CD14-positive monocyte (primary cell): ENCODE measurements at regions not wholly inside any gene's neighbourhood (a gene's known extent, or its start where the extent isn't known, plus 50 kb on each side); places are given as distances from the start of the nearest gene placed in this dataset.

Experiments
- DNase-seq, 3 donors: peaks; one replicate each; pipeline ENCODE4 v3.0.0-alpha.2; 2011 to 2022
- H2AFZ ChIP-seq: 2 replicates; pipeline ENCODE4 v1.6.0; 2012; ENCODE audit warnings: mild to moderate bottlenecking, low read depth, low read length, inconsistent platforms; ENCODE audit not compliant: insufficient read depth, poor library complexity, severe bottlenecking
- H3K27ac ChIP-seq, 2 donors: 1 replicate in 1 of 2; 2 replicates in 1 of 2; pipeline ENCODE4 v1.5.1; 2012 to 2013; ENCODE audit warnings: low read length in 2 of 2, control low read depth in 1 of 2, inconsistent platforms in 1 of 2, low read depth in 1 of 2, mild to moderate bottlenecking in 1 of 2
- H3K27me3 ChIP-seq, 2 donors: one replicate each; pipeline versions ENCODE4 v1.6.0 to v1.6.1; 2011 to 2013; ENCODE audit warnings: low read length in 2 of 2; ENCODE audit not compliant: control insufficient read depth in 2 of 2, insufficient read depth in 2 of 2
- H3K36me3 ChIP-seq, 2 donors: replicated peaks in 1 of 2; 1 replicate in 1 of 2; 2 replicates in 1 of 2; pipeline versions ENCODE4 v1.5.1 to v1.6.1; 2012 to 2013; ENCODE audit warnings: low read length in 2 of 2, control low read depth in 1 of 2, inconsistent platforms in 1 of 2, mild to moderate bottlenecking in 1 of 2; ENCODE audit not compliant: insufficient read depth in 2 of 2, control insufficient read depth in 1 of 2
- H3K4me1 ChIP-seq, 2 donors: 1 replicate in 1 of 2; 2 replicates in 1 of 2; pipeline versions ENCODE4 v1.5.1 to v1.6.1; 2012 to 2013; ENCODE audit warnings: low read length in 2 of 2, control low read depth in 1 of 2, inconsistent platforms in 1 of 2, mild to moderate bottlenecking in 1 of 2, moderate library complexity in 1 of 2; ENCODE audit not compliant: insufficient read depth in 2 of 2, control insufficient read depth in 1 of 2
- H3K4me2 ChIP-seq: replicated peaks from 2 replicates; pipeline ENCODE3; 2012; ENCODE audit warnings: low read length, moderate library complexity, mild to moderate bottlenecking; ENCODE audit not compliant: poor library complexity, severe bottlenecking; ENCODE audit errors: extremely low read depth
- H3K4me3 ChIP-seq, 3 experiments: fragments of 200-600 bp in 1 of 3; sonication (generic) in 1 of 3; replicated peaks in 1 of 3; 1 replicate in 2 of 3; 2 replicates in 1 of 3; pipeline ENCODE4 v1.5.1; 2011 to 2013; ENCODE audit warnings: low read length in 3 of 3, mild to moderate bottlenecking in 3 of 3, control low read depth in 2 of 3, low read depth in 2 of 3, inconsistent platforms in 1 of 3, moderate library complexity in 1 of 3
- H3K79me2 ChIP-seq: 2 replicates; pipeline ENCODE4 v1.6.0; 2012; ENCODE audit warnings: mild to moderate bottlenecking, control low read depth, inconsistent platforms, low read length, moderate library complexity; ENCODE audit not compliant: insufficient read depth
- H3K9ac ChIP-seq: 2 replicates; pipeline ENCODE4 v1.6.0; 2017; ENCODE audit warnings: low read length, mild to moderate bottlenecking; ENCODE audit not compliant: insufficient read depth, poor library complexity, severe bottlenecking
- H3K9me3 ChIP-seq, 2 donors: replicated peaks in 1 of 2; 1 replicate in 1 of 2; 2 replicates in 1 of 2; pipeline versions ENCODE4 v1.5.1 to v1.6.1; 2012 to 2013; ENCODE audit warnings: low read length in 2 of 2, control low read depth in 1 of 2; ENCODE audit not compliant: control insufficient read depth in 1 of 2, insufficient read depth in 1 of 2
- H4K20me1 ChIP-seq: 2 replicates; pipeline ENCODE4 v1.6.0; 2012; ENCODE audit warnings: mild to moderate bottlenecking, low read length, control low read depth, moderate library complexity; ENCODE audit not compliant: insufficient read depth
- H3K27ac Mint-ChIP-seq, 7 donors: one replicate each; pipeline ENCODE4 v1.8.0; 2020; ENCODE audit warnings: mild to moderate bottlenecking in 7 of 7, mixed read lengths in 7 of 7, moderate library complexity in 6 of 7, inconsistent platforms in 2 of 7
- H3K27me3 Mint-ChIP-seq, 3 donors: one replicate each; pipeline ENCODE4 v1.8.0; 2021 to 2022; ENCODE audit warnings: low read depth in 3 of 3, mild to moderate bottlenecking in 3 of 3, mixed read lengths in 3 of 3, moderate library complexity in 3 of 3, inconsistent platforms in 1 of 3
- H3K36me3 Mint-ChIP-seq, 2 donors: one replicate each; pipeline ENCODE4 v1.8.0; 2020; ENCODE audit warnings: mixed read lengths in 2 of 2, inconsistent platforms in 1 of 2, mild to moderate bottlenecking in 1 of 2
- H3K4me1 Mint-ChIP-seq: one replicate; pipeline ENCODE4 v1.8.0; 2020; ENCODE audit warnings: mild to moderate bottlenecking, mixed read lengths
- H3K4me3 Mint-ChIP-seq, 2 donors: one replicate each; pipeline ENCODE4 v1.8.0; 2020; ENCODE audit warnings: mild to moderate bottlenecking in 2 of 2, mixed read lengths in 2 of 2, moderate library complexity in 1 of 2
- H3K9me3 Mint-ChIP-seq, 7 donors: one replicate each; pipeline ENCODE4 v1.8.0; 2020 to 2022; ENCODE audit warnings: mixed read lengths in 7 of 7, mild to moderate bottlenecking in 6 of 7, moderate library complexity in 6 of 7, inconsistent platforms in 2 of 7
- CTCF ChIP-seq: fragments of 200-600 bp; IDR thresholded peaks from one replicate; pipeline ENCODE4 v1.8.0; 2022; ENCODE audit warnings: antibody characterized with exemption, mild to moderate bottlenecking
- WGBS: methylation state at CpG from one replicate; pipeline ENCODE4 v1.1.5; 2013; ENCODE audit warnings: missing lambda C conversion rate; ENCODE audit not compliant: insufficient coverage; 5-methylcytosine and 5-hydroxymethylcytosine counted together
- intact Hi-C, 2 donors: fragments of 100-400 bp; cut with micrococcal nuclease; formaldehyde crosslinking; loops; one replicate each; pipeline versions ENCODE4 v1.15.0 to v1.15.1; 2023

GRCh38 chr14:61603736-61604135 is 91.6 kb upstream of the HIF1A start:
- Histone ChIP-seq H3K9ac (no peak overlapping the region), H3K27me3 (no peaks in the 10 kb centered on the region), H3K4me1 (peaks cover 34 to 48% of the 10 kb centered on the region in 2 donors), H3K9me3 (no peaks in the 10 kb centered on the region), H3K4me3 (no peak overlapping the region), H3K27ac (peak overlapping the region; percentile 65 to 79), H3K36me3 (no peaks in the 10 kb centered on the region), H4K20me1 (no peaks in the 10 kb centered on the region), H3K79me2 (no peaks in the 10 kb centered on the region), H2AFZ (no peak overlapping the region), H3K4me2 (peak overlapping the region; percentile 10)
- no peaks in the 10 kb centered on the region for H3K36me3 Mint-ChIP-seq
- H3K4me1 Mint-ChIP-seq = peaks cover 41% of the 10 kb centered on the region
- H3K9me3 Mint-ChIP-seq = peaks cover 0 to 3% (median 0%) of the 10 kb centered on the region in 7 donors
- 50% methylated on average over 2 of the region's 4 CpGs for WGBS
- peak overlapping the region; percentile 1 to 30 for H3K4me3 Mint-ChIP-seq
- peak overlapping the region; percentile 82 to 95 (median 90) for H3K27ac Mint-ChIP-seq
- peak; percentile 72 to 87 (median 87) for DNase-seq
- peaks cover 0 to 4% (median 0%) of the 10 kb centered on the region in 3 donors for H3K27me3 Mint-ChIP-seq
- intact Hi-C loops = loop anchor here in 1 of 2 donors (2.0 to 5.0 kb wide), 3 partner anchors 41 to 95 kb away; no protein-coding TSS in a partner anchor
- no peak for TF ChIP-seq CTCF

- WGBS = 64% methylated on average over 6 of the region's 7 CpGs
- Mint-ChIP-seq H3K27ac (peak overlapping the region in 2 of 7 donors; percentile 0 to 36), H3K36me3 (no peaks in the 10 kb centered on the region), H3K9me3 (peaks cover 0 to 3% (median 0%) of the 10 kb centered on the region in 7 donors), H3K27me3 (peaks cover 0 to 4% (median 0%) of the 10 kb centered on the region in 3 donors), H3K4me1 (peaks cover 23% of the 10 kb centered on the region), H3K4me3 (no peak overlapping the region)
- Histone ChIP-seq H3K9me3 (no peaks in the 10 kb centered on the region), H3K27ac (no peak overlapping the region), H3K4me3 (no peak overlapping the region), H4K20me1 (no peaks in the 10 kb centered on the region), H3K4me2 (no peak overlapping the region), H3K27me3 (no peaks in the 10 kb centered on the region), H3K36me3 (no peaks in the 10 kb centered on the region), H3K4me1 (peaks cover 17 to 20% of the 10 kb centered on the region in 2 donors), H3K9ac (no peak overlapping the region), H2AFZ (no peak overlapping the region), H3K79me2 (no peaks in the 10 kb centered on the region)
- intact Hi-C loops = no loop called here
- DNase-seq = no peak
- TF ChIP-seq CTCF = no peak
Observed at GRCh38 chr14:61607570-61608244, 87.6 kb upstream of the HIF1A start.
